T-cell (primary cell): ENCODE measurements at regions not wholly inside any gene's neighbourhood (a gene's known extent, or its start where the extent isn't known, plus 50 kb on each side); places are given as distances from the start of the nearest gene placed in this dataset.

ENCODE experiments used
- ATAC-seq, 4 experiments: fragments of 200-7000 bp in 3 of 4; fragments of 150-1000 bp in 1 of 4; cut with Tn5 transposase; replicated peaks in 1 of 4; 1 replicate in 3 of 4; 2 replicates in 1 of 4; pipeline ENCODE4 v1.10.0; 2021; ENCODE audit warnings: moderate library complexity in 3 of 4, mild to moderate bottlenecking in 2 of 4, moderate number of reproducible peaks in 1 of 4
- CTCF ChIA-PET, 2 donors: fragments of 300-600 bp; sonication (Branson Sonifier 250); formaldehyde crosslinking; loops; one replicate each; lab custom pipeline; 2022; ENCODE audit warnings: antibody characterized with exemption in 2 of 2; lab: Charles Lee
- POLR2A ChIA-PET, 2 donors: fragments of 300-600 bp; sonication (Branson Sonifier 250); formaldehyde crosslinking; loops; one replicate each; lab custom pipeline; 2022; ENCODE audit warnings: antibody characterized with exemption in 2 of 2; lab: Charles Lee
- DNase-seq, 35 experiments: peaks; one replicate each; pipeline versions ENCODE4 v3.0.0 to v3.0.0-alpha.2; 2013 to 2023
- H3K27ac ChIP-seq: one replicate; pipeline ENCODE4 v1.5.1; 2013; ENCODE audit warnings: low read length
- H3K27me3 ChIP-seq, 2 experiments: replicated peaks in 1 of 2; 1 replicate in 1 of 2; 2 replicates in 1 of 2; pipeline versions ENCODE4 v1.6.1 to v1.7.0; 2013; ENCODE audit warnings: low read length in 1 of 2, mixed read lengths in 1 of 2; ENCODE audit not compliant: control insufficient read depth in 2 of 2, insufficient read depth in 2 of 2; ENCODE audit errors: extremely low read depth in 1 of 2
- H3K36me3 ChIP-seq, 2 donors: 1 replicate in 1 of 2; 2 replicates in 1 of 2; pipeline versions ENCODE4 v1.6.1 to v1.7.0; 2013; ENCODE audit warnings: low read length in 1 of 2; ENCODE audit not compliant: control insufficient read depth in 2 of 2, insufficient read depth in 1 of 2; ENCODE audit errors: extremely low read depth in 1 of 2
- H3K4me1 ChIP-seq, 2 experiments: 1 replicate in 1 of 2; 2 replicates in 1 of 2; pipeline versions ENCODE4 v1.6.1 to v1.7.0; 2013; ENCODE audit warnings: low read length in 2 of 2, mixed read lengths in 1 of 2; ENCODE audit not compliant: insufficient read depth in 2 of 2, control insufficient read depth in 1 of 2; ENCODE audit errors: extremely low read depth in 1 of 2
- H3K4me3 ChIP-seq, 2 donors: 1 replicate in 1 of 2; 2 replicates in 1 of 2; pipeline versions ENCODE4 v1.5.1 to v1.7.0; 2013; ENCODE audit warnings: mild to moderate bottlenecking in 2 of 2, low read length in 1 of 2, moderate library complexity in 1 of 2; ENCODE audit not compliant: control insufficient read depth in 1 of 2; ENCODE audit errors: extremely low read depth in 1 of 2
- H3K9me3 ChIP-seq: 2 replicates; pipeline ENCODE4 v1.7.0; 2013
- H3K27ac Mint-ChIP-seq, 2 donors: one replicate each; pipeline ENCODE4 v1.8.0; 2020 to 2021; ENCODE audit warnings: mild to moderate bottlenecking in 2 of 2, mixed read lengths in 2 of 2
- H3K27me3 Mint-ChIP-seq, 2 donors: one replicate each; pipeline ENCODE4 v1.8.0; 2021 to 2022; ENCODE audit warnings: mixed read lengths in 2 of 2
- H3K36me3 Mint-ChIP-seq: one replicate; pipeline ENCODE4 v1.8.0; 2021; ENCODE audit warnings: mixed read lengths
- H3K4me1 Mint-ChIP-seq, 3 donors: one replicate each; pipeline ENCODE4 v1.8.0; 2020 to 2022; ENCODE audit warnings: mixed read lengths in 3 of 3, mild to moderate bottlenecking in 1 of 3
- H3K4me3 Mint-ChIP-seq, 3 donors: one replicate each; pipeline ENCODE4 v1.8.0; 2020 to 2022; ENCODE audit warnings: mild to moderate bottlenecking in 3 of 3, mixed read lengths in 3 of 3, moderate library complexity in 3 of 3
- H3K9me3 Mint-ChIP-seq, 3 donors: one replicate each; pipeline ENCODE4 v1.8.0; 2020 to 2022; ENCODE audit warnings: mixed read lengths in 3 of 3
- WGBS: methylation state at CpG from one replicate; pipeline ENCODE4 v1.1.5; 2013; ENCODE audit warnings: missing lambda C conversion rate; ENCODE audit not compliant: insufficient coverage; 5-methylcytosine and 5-hydroxymethylcytosine counted together

- no peak for DNase-seq
- Histone ChIP-seq H3K36me3 (no peaks in the 10 kb centered on the region), H3K4me1 (no peaks in the 10 kb centered on the region), H3K4me3 (no peak overlapping the region), H3K27me3 (peaks cover 0 to 3% of the 10 kb centered on the region in 2 experiments), H3K9me3 (no peaks in the 10 kb centered on the region), H3K27ac (no peak overlapping the region)
- Mint-ChIP-seq H3K4me3 (no peak overlapping the region), H3K36me3 (no peaks in the 10 kb centered on the region), H3K27me3 (peaks cover 0 to 2% of the 10 kb centered on the region in 2 donors), H3K27ac (no peak overlapping the region), H3K9me3 (peaks cover 0 to 4% (median 0%) of the 10 kb centered on the region in 3 donors), H3K4me1 (no peaks in the 10 kb centered on the region)
- ChIA-PET CTCF (interaction anchor here in 1 of 2 donors (0.7 kb wide), 1 partner anchor 51 kb away, joined by 3 read pairs; no protein-coding TSS in a partner anchor), POLR2A (no interaction called here)
- ATAC-seq: no peak
Measured at GRCh38 chr14:58901826-58902225, 264.1 kb downstream of the DACT1 start.

GRCh38 chr14:58904776-58905175 is 267.0 kb downstream of the DACT1 start:
- Mint-ChIP-seq H3K4me3 (no peak overlapping the region), H3K9me3 (peaks cover 0 to 4% (median 0%) of the 10 kb centered on the region in 3 donors), H3K27ac (no peak overlapping the region), H3K27me3 (peaks cover 0 to 2% of the 10 kb centered on the region in 2 donors), H3K4me1 (no peaks in the 10 kb centered on the region), H3K36me3 (no peaks in the 10 kb centered on the region)
- no CpG with 5 or more reads among the region's 1 CpG for WGBS
- ChIA-PET CTCF (no interaction called here), POLR2A (no interaction called here)
- no peak for DNase-seq
- Histone ChIP-seq H3K27me3 (peaks cover 0 to 3% of the 10 kb centered on the region in 2 experiments), H3K4me3 (no peak overlapping the region), H3K27ac (no peak overlapping the region), H3K4me1 (no peaks in the 10 kb centered on the region), H3K36me3 (no peaks in the 10 kb centered on the region), H3K9me3 (no peaks in the 10 kb centered on the region)
- ATAC-seq: no peak

- no peak for DNase-seq
- Histone ChIP-seq H3K4me3 (no peak overlapping the region), H3K9me3 (no peaks in the 10 kb centered on the region), H3K27ac (no peak overlapping the region), H3K36me3 (no peaks in the 10 kb centered on the region), H3K27me3 (peaks cover 0 to 1% of the 10 kb centered on the region in 2 experiments), H3K4me1 (no peaks in the 10 kb centered on the region)
- Mint-ChIP-seq H3K36me3 (no peaks in the 10 kb centered on the region), H3K4me1 (no peaks in the 10 kb centered on the region), H3K27me3 (peaks cover 0 to 2% of the 10 kb centered on the region in 2 donors), H3K4me3 (no peak overlapping the region), H3K9me3 (peaks cover 0 to 4% (median 0%) of the 10 kb centered on the region in 3 donors), H3K27ac (no peak overlapping the region)
- ATAC-seq: no peak
- ChIA-PET POLR2A (no interaction called here), CTCF (no interaction called here)
- no CpG with 5 or more reads among the region's 1 CpG for WGBS
Measured at GRCh38 chr14:58907803-58908202, 270.0 kb downstream of the DACT1 start.

- no peak overlapping the region for H3K27ac ChIP-seq
- no peaks in the 10 kb centered on the region for H3K27me3 Mint-ChIP-seq
- H3K4me3 ChIP-seq: no peak overlapping the region
- ATAC-seq (no peak), DNase-seq (no peak)
- H3K27ac Mint-ChIP-seq: no peak overlapping the region
- H3K9me3 ChIP-seq: no peaks in the 10 kb centered on the region
- no peaks in the 10 kb centered on the region for H3K9me3 Mint-ChIP-seq
- H3K36me3 ChIP-seq: no peaks in the 10 kb centered on the region
- H3K4me3 Mint-ChIP-seq: no peak overlapping the region
- no peaks in the 10 kb centered on the region for H3K4me1 ChIP-seq
- no peaks in the 10 kb centered on the region for H3K4me1 Mint-ChIP-seq
- POLR2A ChIA-PET: no interaction called here
- CTCF ChIA-PET: no interaction called here
- no CpG with 5 or more reads among the region's 6 CpGs for WGBS
- H3K36me3 Mint-ChIP-seq: no peaks in the 10 kb centered on the region
- no peaks in the 10 kb centered on the region for H3K27me3 ChIP-seq
Measured at GRCh38 chr14:58912287-58912686, 274.5 kb downstream of the DACT1 start.

- CTCF ChIA-PET: no interaction called here
- no peaks in the 10 kb centered on the region for H3K4me1 Mint-ChIP-seq
- no peaks in the 10 kb centered on the region for H3K9me3 Mint-ChIP-seq
Measured at GRCh38 chr14:58912799-58913432, 275.2 kb downstream of the DACT1 start.

GRCh38 chr14:58914279-58914855 is 274.1 kb upstream of the DAAM1 start:
- WGBS: 83% methylated on average over 5 of the region's 10 CpGs
- Histone ChIP-seq H3K27ac (no peak overlapping the region), H3K4me1 (no peaks in the 10 kb centered on the region), H3K9me3 (no peaks in the 10 kb centered on the region), H3K27me3 (no peaks in the 10 kb centered on the region), H3K4me3 (no peak overlapping the region), H3K36me3 (no peaks in the 10 kb centered on the region)
- no peak for ATAC-seq
- POLR2A ChIA-PET: no interaction called here
- H3K4me3 Mint-ChIP-seq: no peak overlapping the region
- no peak for DNase-seq
- no peaks in the 10 kb centered on the region for H3K4me1 Mint-ChIP-seq
- H3K9me3 Mint-ChIP-seq: no peaks in the 10 kb centered on the region
- H3K27ac Mint-ChIP-seq: no peak overlapping the region
- H3K36me3 Mint-ChIP-seq: no peaks in the 10 kb centered on the region
- CTCF ChIA-PET: no interaction called here
- H3K27me3 Mint-ChIP-seq: peaks cover 0 to 3% of the 10 kb centered on the region in 2 donors

More at GRCh38 chr14:58912799-58913432, 275.2 kb downstream of the DACT1 start:
- Histone ChIP-seq H3K27me3 (no peaks in the 10 kb centered on the region), H3K36me3 (no peaks in the 10 kb centered on the region), H3K27ac (no peak overlapping the region), H3K4me1 (no peaks in the 10 kb centered on the region), H3K4me3 (no peak overlapping the region), H3K9me3 (no peaks in the 10 kb centered on the region)
- H3K27me3 Mint-ChIP-seq: no peaks in the 10 kb centered on the region
- POLR2A ChIA-PET: no interaction called here
- H3K4me3 Mint-ChIP-seq: no peak overlapping the region
- no peak for DNase-seq
- WGBS: no CpG with 5 or more reads among the region's 3 CpGs
- no peaks in the 10 kb centered on the region for H3K36me3 Mint-ChIP-seq
- H3K27ac Mint-ChIP-seq: no peak overlapping the region
- no peak for ATAC-seq
